ENCODE measurements at regions not wholly inside any gene's neighbourhood (a gene's known extent, or its start where the extent isn't known, plus 50 kb on each side); places are given as distances from the start of the nearest gene placed in this dataset.
"Not testable (repeated sequence)": the region's sequence is repeated elsewhere in the genome, so short reads cannot be mapped to it uniquely, and the experiment has no call there.

DNA sequence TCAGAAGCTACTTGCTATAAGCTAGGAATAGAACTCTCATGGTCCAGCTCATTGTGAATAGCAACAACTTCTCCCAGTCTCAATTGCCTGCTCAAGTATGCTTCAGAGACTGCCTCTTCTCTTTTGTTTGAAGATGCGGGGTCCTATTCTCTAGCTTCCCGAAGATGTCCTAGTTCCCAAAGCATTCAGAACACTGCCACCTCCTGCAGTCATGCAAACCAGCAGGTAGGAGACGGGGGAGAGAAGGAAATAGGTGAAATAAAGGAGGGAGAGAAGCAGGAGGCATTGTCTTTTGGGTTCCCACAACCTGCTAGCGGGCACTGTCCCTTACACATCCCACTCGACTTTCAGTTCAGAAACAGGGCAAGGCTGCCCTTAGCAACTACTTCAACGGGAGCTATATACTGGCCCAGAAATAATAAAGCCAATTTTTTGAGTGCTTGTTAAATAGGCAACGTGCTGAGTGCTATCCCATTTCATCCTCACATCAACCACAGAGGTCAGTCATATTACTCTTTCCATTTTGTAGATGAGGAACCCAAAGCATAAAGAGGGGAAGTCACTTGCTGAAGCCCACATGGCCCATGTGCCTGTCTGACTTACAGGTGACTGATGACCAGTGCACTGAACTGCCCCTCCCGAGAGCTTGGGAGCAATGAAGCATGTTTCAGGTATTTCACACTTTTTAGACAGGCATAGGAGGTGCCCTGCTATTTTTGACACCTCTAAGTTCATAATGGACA, 61.9 kb upstream of the ATXN1 start:
- H3K27me3 Mint-ChIP-seq (ENCODE audit: unreplicated experiment): peaks cover 5% of the 10 kb centered on the region
- H3K9me3 Mint-ChIP-seq (ENCODE audit: unreplicated experiment): no peaks in the 10 kb centered on the region
- H3K4me1 Mint-ChIP-seq (ENCODE audit: unreplicated experiment): no peaks in the 10 kb centered on the region
- no peak for TF ChIP-seq CTCF (IDR thresholded peaks at IDR 0.05)
- H3K36me3 Mint-ChIP-seq (ENCODE audit: unreplicated experiment): no peaks in the 10 kb centered on the region
- H3K27ac Mint-ChIP-seq (ENCODE audit: unreplicated experiment): no peak overlapping the region
- no peak for DNase-seq (ENCODE audit: extremely low spot score, unreplicated experiment)
- H3K4me3 Mint-ChIP-seq (ENCODE audit: unreplicated experiment): no peak overlapping the region

DNA sequence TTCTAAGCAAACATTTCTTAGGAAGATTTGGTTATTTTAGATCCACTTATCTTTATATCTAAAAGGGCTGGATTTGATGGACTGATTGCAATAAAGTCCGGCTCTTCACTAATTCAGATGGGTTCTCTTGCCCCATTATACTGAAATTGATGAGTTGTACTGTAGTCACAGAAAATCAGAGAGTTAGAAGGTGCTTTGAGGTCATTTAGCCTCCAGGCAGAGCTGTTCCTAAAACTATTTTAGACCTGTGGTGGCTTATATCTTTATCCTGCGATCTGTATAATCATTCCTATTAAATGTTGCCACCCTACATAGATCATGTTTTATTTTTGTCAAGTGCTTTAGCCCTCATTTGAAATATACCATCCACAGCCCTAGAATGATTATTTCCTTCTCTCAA, 61.3 kb upstream of the ATXN1 start:
- no peak for DNase-seq (ENCODE audit: extremely low spot score, unreplicated experiment)
- no peak for TF ChIP-seq CTCF (IDR thresholded peaks at IDR 0.05)
- H3K36me3 Mint-ChIP-seq (ENCODE audit: unreplicated experiment): no peaks in the 10 kb centered on the region
- H3K9me3 Mint-ChIP-seq (ENCODE audit: unreplicated experiment): no peaks in the 10 kb centered on the region
- peaks cover 5% of the 10 kb centered on the region for H3K27me3 Mint-ChIP-seq (ENCODE audit: unreplicated experiment)
- peaks cover 2% of the 10 kb centered on the region for H3K4me1 Mint-ChIP-seq (ENCODE audit: unreplicated experiment)
- no peak overlapping the region for H3K27ac Mint-ChIP-seq (ENCODE audit: unreplicated experiment)
- no peak overlapping the region for H3K4me3 Mint-ChIP-seq (ENCODE audit: unreplicated experiment)

- no peak overlapping the region for H3K4me3 Mint-ChIP-seq (ENCODE audit: unreplicated experiment)
- no peak for DNase-seq (ENCODE audit: extremely low spot score, unreplicated experiment)
- H3K9me3 Mint-ChIP-seq (ENCODE audit: unreplicated experiment): no peaks in the 10 kb centered on the region
- H3K27me3 Mint-ChIP-seq (ENCODE audit: unreplicated experiment): peaks cover 5% of the 10 kb centered on the region
- H3K4me1 Mint-ChIP-seq (ENCODE audit: unreplicated experiment): peaks cover 3% of the 10 kb centered on the region
- TF ChIP-seq CTCF (IDR thresholded peaks at IDR 0.05): no peak
- no peak overlapping the region for H3K27ac Mint-ChIP-seq (ENCODE audit: unreplicated experiment)
- no peaks in the 10 kb centered on the region for H3K36me3 Mint-ChIP-seq (ENCODE audit: unreplicated experiment)
Measured at GRCh38 chr6:16821834-16822264, 60.6 kb upstream of the ATXN1 start.

- not testable (repeated sequence) for H3K36me3 Mint-ChIP-seq (ENCODE audit: unreplicated experiment); H3K4me1 Mint-ChIP-seq (ENCODE audit: unreplicated experiment); H3K9me3 Mint-ChIP-seq (ENCODE audit: unreplicated experiment); H3K27me3 Mint-ChIP-seq (ENCODE audit: unreplicated experiment); DNase-seq (ENCODE audit: extremely low spot score, unreplicated experiment); H3K4me3 Mint-ChIP-seq (ENCODE audit: unreplicated experiment); H3K27ac Mint-ChIP-seq (ENCODE audit: unreplicated experiment)
Measured at GRCh38 chr6:16820262-16820661, 59.0 kb upstream of the ATXN1 start.

DNA sequence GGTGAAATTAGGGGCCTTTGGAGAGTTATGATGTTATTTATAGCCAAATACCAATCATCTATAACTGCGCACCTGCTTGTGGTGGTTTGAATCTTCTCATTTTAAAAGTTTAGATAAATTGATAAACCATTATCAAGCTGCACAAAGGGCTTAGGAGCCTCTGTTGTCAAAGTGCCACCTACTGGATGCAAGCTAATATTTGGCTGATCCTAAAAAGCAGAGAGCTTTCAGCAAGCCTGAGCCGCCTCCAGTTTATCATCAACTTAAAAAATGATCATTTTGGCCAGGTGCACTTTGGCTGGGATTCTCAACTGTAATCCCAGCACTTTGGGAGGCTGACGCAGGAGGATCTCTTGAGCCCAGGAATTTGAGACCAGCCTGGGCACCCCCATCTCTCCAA, 58.5 kb upstream of the ATXN1 start:
- peaks cover 5% of the 10 kb centered on the region for H3K27me3 Mint-ChIP-seq (ENCODE audit: unreplicated experiment)
- H3K4me3 Mint-ChIP-seq (ENCODE audit: unreplicated experiment): no peak overlapping the region
- DNase-seq (ENCODE audit: extremely low spot score, unreplicated experiment): no peak
- H3K4me1 Mint-ChIP-seq (ENCODE audit: unreplicated experiment): peaks cover 4% of the 10 kb centered on the region
- TF ChIP-seq CTCF (IDR thresholded peaks at IDR 0.05): peak; percentile 46
- H3K27ac Mint-ChIP-seq (ENCODE audit: unreplicated experiment): no peak overlapping the region
- no peaks in the 10 kb centered on the region for H3K36me3 Mint-ChIP-seq (ENCODE audit: unreplicated experiment)
- H3K9me3 Mint-ChIP-seq (ENCODE audit: unreplicated experiment): no peaks in the 10 kb centered on the region
